WI38 (cell line): ENCODE measurements at regions not wholly inside any gene's neighbourhood (a gene's known extent, or its start where the extent isn't known, plus 50 kb on each side); places are given as distances from the start of the nearest gene placed in this dataset.

Source experiments
- H3K4me3 ChIP-seq: 2 replicates; pipeline ENCODE4 v1.5.1; 2011; ENCODE audit warnings: low read depth, mild to moderate bottlenecking, control low read depth, low read length
- CTCF ChIP-seq: IDR thresholded peaks from 2 replicates; pipeline ENCODE4 v1.5.1; 2012; ENCODE audit warnings: low read depth, mild to moderate bottlenecking, control low read depth, low read length

- H3K4me3 ChIP-seq: no peak overlapping the region
- no peak for TF ChIP-seq CTCF
Measured at GRCh38 chr2:71952572-71953188, 195.0 kb downstream of the CYP26B1 start.

DNA sequence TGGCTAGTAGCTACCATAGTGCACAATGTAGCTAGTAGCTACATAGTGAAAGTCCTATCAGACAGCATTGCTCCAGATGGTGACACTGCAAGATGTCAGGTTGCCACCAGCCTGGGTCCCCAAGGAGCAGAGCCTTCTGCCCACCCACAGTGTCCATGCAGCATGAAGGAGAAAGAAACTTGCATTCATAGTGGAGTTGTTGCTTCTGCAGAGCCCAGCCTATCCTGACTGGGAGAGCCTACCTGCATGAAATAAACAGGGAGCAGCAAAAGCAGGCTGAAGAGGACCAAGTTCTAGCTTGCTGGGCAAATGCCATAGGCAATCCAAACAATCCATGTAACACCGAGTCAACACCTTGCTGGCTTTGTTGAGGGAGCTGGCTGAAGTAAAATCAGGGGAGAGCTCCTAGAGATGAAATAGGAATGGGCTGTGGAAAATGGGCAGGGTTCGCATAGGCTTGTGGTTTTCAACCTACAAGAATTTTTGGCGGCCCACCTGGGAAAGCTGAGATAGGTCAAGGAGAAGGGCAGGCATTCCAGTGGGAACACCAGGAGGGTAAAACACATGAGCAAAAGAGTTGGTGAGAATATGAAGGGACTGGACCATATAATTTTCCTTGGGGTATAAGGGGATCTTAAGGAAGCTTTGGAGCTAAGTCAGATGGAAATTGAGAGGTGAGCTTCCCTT lies 195.8 kb downstream of the CYP26B1 start:
- TF ChIP-seq CTCF: no peak
- no peak overlapping the region for H3K4me3 ChIP-seq

DNA sequence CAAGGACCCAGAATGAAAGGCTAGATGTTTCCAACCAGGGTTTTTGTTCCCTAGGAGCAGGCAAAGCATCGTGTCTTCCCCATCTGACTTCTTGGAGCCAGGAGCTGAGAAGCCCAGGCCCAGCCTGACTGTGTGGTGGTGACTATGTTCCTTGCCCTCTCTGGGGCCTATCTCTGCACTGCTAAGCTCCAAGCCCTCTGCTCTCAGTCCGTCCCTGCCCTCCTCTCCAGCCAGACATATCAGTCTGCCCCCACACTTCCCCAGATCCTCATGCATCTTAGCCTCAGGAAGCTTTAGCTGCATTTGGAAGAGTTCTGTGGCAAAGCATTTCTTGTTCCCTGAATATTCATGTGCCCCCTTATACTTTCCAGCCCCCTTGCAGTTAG lies 196.6 kb downstream of the CYP26B1 start:
- H3K4me3 ChIP-seq: no peak overlapping the region
- no peak for TF ChIP-seq CTCF

DNA sequence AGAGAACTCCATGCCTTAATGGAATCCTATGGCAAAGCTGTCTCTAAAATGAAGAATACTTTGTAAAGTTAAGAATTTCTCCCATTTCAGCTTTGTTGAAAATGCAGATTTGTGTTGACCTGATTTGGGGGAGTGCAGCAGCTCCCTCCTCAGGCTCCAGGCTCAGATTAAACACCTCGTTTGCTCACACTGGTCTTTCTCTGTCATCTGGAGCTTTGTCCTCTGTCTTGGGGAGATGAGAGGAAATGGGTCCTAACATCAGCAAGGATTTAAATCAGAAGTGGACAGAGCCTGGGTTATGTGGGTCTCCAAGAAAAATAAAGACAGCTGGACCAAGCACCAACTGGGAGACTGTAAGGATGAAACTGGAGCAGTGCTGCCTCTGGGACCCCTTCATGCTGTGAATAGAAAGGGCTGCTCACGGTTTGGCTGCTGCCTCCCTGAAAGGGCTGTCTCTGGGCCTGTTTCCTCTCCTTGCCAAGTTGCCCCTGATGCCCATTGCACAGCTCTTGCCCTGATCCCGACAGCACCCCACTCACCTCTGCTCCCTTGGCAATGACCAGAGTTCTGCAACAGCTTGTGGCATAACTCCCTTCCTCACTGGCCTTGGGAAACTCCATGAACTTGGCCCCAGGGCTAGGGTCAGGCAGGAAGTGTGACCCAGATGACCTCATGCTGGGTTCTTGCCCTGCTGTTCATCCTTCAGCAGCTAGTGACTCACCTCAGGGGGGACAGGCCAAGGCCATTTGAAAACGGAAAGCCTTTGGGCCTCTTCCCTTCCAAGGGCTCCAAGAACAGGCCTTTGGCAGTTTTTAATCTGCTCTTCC lies 197.2 kb downstream of the CYP26B1 start:
- H3K4me3 ChIP-seq: no peak overlapping the region
- TF ChIP-seq CTCF: no peak

GRCh38 chr2:71949537-71949798 lies 198.2 kb downstream of the CYP26B1 start:
- no peak for TF ChIP-seq CTCF
- H3K4me3 ChIP-seq: no peak overlapping the region

- no peak overlapping the region for H3K4me3 ChIP-seq
- no peak for TF ChIP-seq CTCF
Measured at GRCh38 chr2:71948781-71949536, 198.7 kb downstream of the CYP26B1 start.

GRCh38 chr2:71947809-71948208 lies 199.9 kb downstream of the CYP26B1 start:
- no peak overlapping the region for H3K4me3 ChIP-seq
- no peak for TF ChIP-seq CTCF
